OCI-LY3 (cell line): ENCODE measurements at regions not wholly inside any gene's neighbourhood (a gene's known extent, or its start where the extent isn't known, plus 50 kb on each side); places are given as distances from the start of the nearest gene placed in this dataset.

Experiments
- EZH2phosphoT487 ChIP-seq: fragments of 200-600 bp; shearing (Covaris generic); IDR thresholded peaks from 2 replicates; pipeline ENCODE4 v1.6.1; 2018; ENCODE audit warnings: antibody characterized with exemption, mixed run types, low read depth
- TF ChIP-seq, protein P1 (sequence below): fragments of 200-600, 300-600 bp; sonication (generic); IDR thresholded peaks from 2 replicates; pipeline ENCODE4 v1.5.1; 2014; ENCODE audit warnings: antibody characterized with exemption, low read length, low read depth

DNA sequence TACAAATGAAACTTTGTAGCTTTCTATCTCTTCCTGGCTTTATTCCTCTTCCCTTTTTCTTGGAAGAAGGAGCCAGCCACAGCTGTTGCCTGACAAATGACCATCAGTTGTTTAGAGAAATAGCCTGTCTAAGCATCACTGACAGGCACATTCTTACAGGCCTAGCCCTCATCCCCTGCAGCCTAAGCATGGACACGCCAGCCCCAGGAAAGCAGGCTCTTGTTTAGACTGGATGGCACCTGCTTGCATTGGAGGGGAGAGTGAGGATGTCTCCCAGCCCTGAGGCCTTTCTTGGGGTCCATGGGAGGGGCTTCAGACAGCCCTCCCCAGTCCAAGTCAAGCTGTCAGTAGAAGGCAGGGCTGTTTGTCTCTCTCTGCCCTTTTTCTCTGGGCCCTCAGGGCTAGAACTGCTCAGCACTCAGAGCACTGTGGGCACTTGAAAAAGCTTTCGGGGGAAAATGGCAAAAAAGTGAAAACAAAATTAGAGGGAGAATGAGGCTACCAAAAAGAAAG, 282.5 kb upstream of the PLXNA2 start:
- TF ChIP-seq, protein P1, sequence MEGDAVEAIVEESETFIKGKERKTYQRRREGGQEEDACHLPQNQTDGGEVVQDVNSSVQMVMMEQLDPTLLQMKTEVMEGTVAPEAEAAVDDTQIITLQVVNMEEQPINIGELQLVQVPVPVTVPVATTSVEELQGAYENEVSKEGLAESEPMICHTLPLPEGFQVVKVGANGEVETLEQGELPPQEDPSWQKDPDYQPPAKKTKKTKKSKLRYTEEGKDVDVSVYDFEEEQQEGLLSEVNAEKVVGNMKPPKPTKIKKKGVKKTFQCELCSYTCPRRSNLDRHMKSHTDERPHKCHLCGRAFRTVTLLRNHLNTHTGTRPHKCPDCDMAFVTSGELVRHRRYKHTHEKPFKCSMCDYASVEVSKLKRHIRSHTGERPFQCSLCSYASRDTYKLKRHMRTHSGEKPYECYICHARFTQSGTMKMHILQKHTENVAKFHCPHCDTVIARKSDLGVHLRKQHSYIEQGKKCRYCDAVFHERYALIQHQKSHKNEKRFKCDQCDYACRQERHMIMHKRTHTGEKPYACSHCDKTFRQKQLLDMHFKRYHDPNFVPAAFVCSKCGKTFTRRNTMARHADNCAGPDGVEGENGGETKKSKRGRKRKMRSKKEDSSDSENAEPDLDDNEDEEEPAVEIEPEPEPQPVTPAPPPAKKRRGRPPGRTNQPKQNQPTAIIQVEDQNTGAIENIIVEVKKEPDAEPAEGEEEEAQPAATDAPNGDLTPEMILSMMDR: no peak
- no peak for TF ChIP-seq EZH2phosphoT487
